OCI-LY1 (cell line): ENCODE measurements at regions not wholly inside any gene's neighbourhood (a gene's known extent, or its start where the extent isn't known, plus 50 kb on each side); places are given as distances from the start of the nearest gene placed in this dataset.

ENCODE experiments used
- H2AFZ ChIP-seq: fragments of 200-600 bp; sonication (generic), shearing (Covaris generic); 2 replicates; pipeline ENCODE4 v1.6.0; 2014; ENCODE audit warnings: antibody characterized with exemption, mild to moderate bottlenecking, low read length
- H3F3A ChIP-seq: fragments of 200-600 bp; sonication (generic), shearing (Covaris generic); 2 replicates; pipeline ENCODE4 v1.6.0; 2014; ENCODE audit warnings: mild to moderate bottlenecking, antibody characterized with exemption, low read length, moderate library complexity; ENCODE audit not compliant: insufficient read depth
- H3K27ac ChIP-seq: fragments of 200-600 bp; sonication (generic); 2 replicates; pipeline ENCODE4 v1.5.1; 2014; ENCODE audit warnings: low read length, mixed run types, mild to moderate bottlenecking, low read depth; ENCODE audit not compliant: poor library complexity, severe bottlenecking
- H3K27me3 ChIP-seq: fragments of 200-600 bp; sonication (generic); 2 replicates; pipeline ENCODE4 v1.6.0; 2014; ENCODE audit warnings: antibody characterized with exemption, mild to moderate bottlenecking, low read length, moderate library complexity; ENCODE audit not compliant: insufficient read depth
- H3K36me3 ChIP-seq: fragments of 200-600 bp; sonication (generic); 2 replicates; pipeline ENCODE4 v1.6.1; 2014; ENCODE audit warnings: mild to moderate bottlenecking, antibody characterized with exemption, low read length, moderate library complexity, mixed read lengths; ENCODE audit not compliant: insufficient read depth
- H3K4me1 ChIP-seq: fragments of 200-600 bp; sonication (generic); 2 replicates; pipeline ENCODE4 v1.5.1; 2014; ENCODE audit warnings: mild to moderate bottlenecking, low read length, moderate library complexity; ENCODE audit not compliant: insufficient read depth, severe bottlenecking
- H3K4me2 ChIP-seq: fragments of 200-600 bp; sonication (generic), shearing (Covaris generic); 2 replicates; pipeline ENCODE4 v1.6.1; 2014; ENCODE audit warnings: low read length
- H3K4me3 ChIP-seq: fragments of 200-600 bp; sonication (generic); 2 replicates; pipeline ENCODE4 v1.5.1; 2014; ENCODE audit warnings: low read length, low read depth, mild to moderate bottlenecking, mixed read lengths; ENCODE audit not compliant: poor library complexity, severe bottlenecking
- H3K79me2 ChIP-seq: fragments of 200-600 bp; shearing (Covaris generic); 2 replicates; pipeline ENCODE4 v1.6.1; 2016; ENCODE audit warnings: mixed run types, low read length, mixed read lengths; ENCODE audit not compliant: insufficient read depth
- H3K9ac ChIP-seq: fragments of 200-600 bp; sonication (generic), shearing (Covaris generic); 2 replicates; pipeline ENCODE4 v1.6.1; 2014; ENCODE audit warnings: mild to moderate bottlenecking, low read length, mixed read lengths
- H3K9me2 ChIP-seq: fragments of 200-600 bp; sonication (generic), shearing (Covaris generic); 2 replicates; pipeline ENCODE4 v1.6.1; 2014; ENCODE audit warnings: low read depth, mild to moderate bottlenecking, low read length, mixed read lengths
- H3K9me3 ChIP-seq: fragments of 200-600 bp; shearing (Covaris generic); 2 replicates; pipeline ENCODE4 v1.6.1; 2014; ENCODE audit warnings: low read length, mixed read lengths
- H4K20me1 ChIP-seq: fragments of 200-600 bp; sonication (generic), shearing (Covaris generic); 2 replicates; pipeline ENCODE4 v1.6.0; 2016; ENCODE audit warnings: mild to moderate bottlenecking, low read length; ENCODE audit not compliant: insufficient read depth
- EZH2 ChIP-seq: fragments of 200-600 bp; sonication (generic), shearing (Covaris generic); IDR thresholded peaks from 2 replicates; pipeline ENCODE4 v1.8.0; 2017; ENCODE audit warnings: borderline replicate concordance, mixed run types, mild to moderate bottlenecking, antibody characterized with exemption, low read length, moderate library complexity, mixed read lengths
- TF ChIP-seq, protein P1 (sequence below): fragments of 200-600 bp; sonication (generic), shearing (Covaris generic); IDR thresholded peaks from 2 replicates; pipeline ENCODE4 v1.5.1; 2017; ENCODE audit warnings: mild to moderate bottlenecking, antibody characterized with exemption, low read length, moderate library complexity, mixed read lengths

DNA sequence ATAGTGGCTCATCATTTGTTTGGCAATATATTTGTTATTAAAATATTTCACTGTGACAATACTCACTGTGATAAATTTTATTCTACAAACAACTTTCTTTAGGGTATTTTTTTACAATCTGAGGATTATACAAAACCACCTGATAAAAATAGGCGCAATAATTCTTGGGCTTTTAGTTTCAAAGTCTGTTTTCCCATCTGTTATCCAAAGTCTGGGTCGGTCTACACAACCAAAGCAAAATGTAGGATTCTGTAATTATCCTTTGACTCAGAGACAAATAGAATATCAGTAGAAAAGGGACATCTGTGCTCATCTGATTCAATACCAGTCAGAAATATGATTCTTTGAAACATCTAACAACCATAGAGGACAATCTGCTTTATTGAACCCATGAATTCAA is 271.8 kb upstream of the AMIGO2 start:
- Histone ChIP-seq H3K9ac (no peak overlapping the region), H3K9me2 (no peaks in the 10 kb centered on the region), H3K4me2 (no peak overlapping the region), H3F3A (no peaks in the 10 kb centered on the region), H2AFZ (no peak overlapping the region), H3K36me3 (no peaks in the 10 kb centered on the region), H3K4me1 (peaks cover 27% of the 10 kb centered on the region), H4K20me1 (no peaks in the 10 kb centered on the region), H3K4me3 (no peak overlapping the region), H3K79me2 (no peaks in the 10 kb centered on the region), H3K27me3 (no peaks in the 10 kb centered on the region), H3K9me3 (0 out of 2 replicates have a peak, but pooled peaks cover 4% of the 10 kb centered on the region), H3K27ac (no peak overlapping the region)
- no peak for TF ChIP-seq EZH2
- TF ChIP-seq, protein P1, sequence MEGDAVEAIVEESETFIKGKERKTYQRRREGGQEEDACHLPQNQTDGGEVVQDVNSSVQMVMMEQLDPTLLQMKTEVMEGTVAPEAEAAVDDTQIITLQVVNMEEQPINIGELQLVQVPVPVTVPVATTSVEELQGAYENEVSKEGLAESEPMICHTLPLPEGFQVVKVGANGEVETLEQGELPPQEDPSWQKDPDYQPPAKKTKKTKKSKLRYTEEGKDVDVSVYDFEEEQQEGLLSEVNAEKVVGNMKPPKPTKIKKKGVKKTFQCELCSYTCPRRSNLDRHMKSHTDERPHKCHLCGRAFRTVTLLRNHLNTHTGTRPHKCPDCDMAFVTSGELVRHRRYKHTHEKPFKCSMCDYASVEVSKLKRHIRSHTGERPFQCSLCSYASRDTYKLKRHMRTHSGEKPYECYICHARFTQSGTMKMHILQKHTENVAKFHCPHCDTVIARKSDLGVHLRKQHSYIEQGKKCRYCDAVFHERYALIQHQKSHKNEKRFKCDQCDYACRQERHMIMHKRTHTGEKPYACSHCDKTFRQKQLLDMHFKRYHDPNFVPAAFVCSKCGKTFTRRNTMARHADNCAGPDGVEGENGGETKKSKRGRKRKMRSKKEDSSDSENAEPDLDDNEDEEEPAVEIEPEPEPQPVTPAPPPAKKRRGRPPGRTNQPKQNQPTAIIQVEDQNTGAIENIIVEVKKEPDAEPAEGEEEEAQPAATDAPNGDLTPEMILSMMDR: no peak

DNA sequence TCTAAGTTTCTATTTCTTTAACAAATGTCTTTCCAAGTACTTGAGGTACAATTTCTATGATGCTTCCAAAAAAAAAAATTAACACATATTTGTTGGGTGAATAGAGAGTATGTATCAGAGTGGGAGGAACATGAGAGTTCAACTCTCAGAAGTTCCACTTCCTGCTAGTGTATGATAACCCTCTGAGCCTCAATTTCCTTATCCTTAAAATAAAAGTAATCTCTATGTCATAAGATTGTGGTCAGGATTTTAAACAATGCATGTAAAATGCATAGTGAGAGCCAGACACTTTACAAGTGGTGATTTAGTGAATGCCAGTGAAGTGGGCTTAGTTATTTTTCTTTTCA is 270.3 kb upstream of the AMIGO2 start:
- no peak for TF ChIP-seq EZH2
- TF ChIP-seq, protein P1: no peak
- Histone ChIP-seq H4K20me1 (no peaks in the 10 kb centered on the region), H2AFZ (0 out of 2 replicates have a peak overlapping the region, but pooled peaks have one; percentile 30)

GRCh38 chr12:47349137-47350061 is 269.6 kb upstream of the AMIGO2 start:
- Histone ChIP-seq H3K36me3 (no peaks in the 10 kb centered on the region), H3K79me2 (no peaks in the 10 kb centered on the region), H3K4me2 (no peak overlapping the region), H3K4me3 (no peak overlapping the region), H3K9me3 (0 out of 2 replicates have a peak, but pooled peaks cover 2% of the 10 kb centered on the region), H2AFZ (peak overlapping the region; percentile 90; the same call in 1 of the 2 replicates), H3K4me1 (peaks cover 13% of the 10 kb centered on the region), H3K27me3 (no peaks in the 10 kb centered on the region), H3K27ac (peak overlapping the region; percentile 0), H3K9ac (no peak overlapping the region), H3F3A (no peaks in the 10 kb centered on the region), H3K9me2 (no peaks in the 10 kb centered on the region), H4K20me1 (no peaks in the 10 kb centered on the region)
- TF ChIP-seq EZH2: no peak
- TF ChIP-seq, protein P1: no peak

More for the DNA sequence above, 270.3 kb upstream of the AMIGO2 start:
- no peaks in the 10 kb centered on the region for H3K79me2 ChIP-seq
- H3K4me2 ChIP-seq: no peak overlapping the region
- peak overlapping the region; percentile 0 for H3K27ac ChIP-seq
- H3K9me3 ChIP-seq: 0 out of 2 replicates have a peak, but pooled peaks cover 2% of the 10 kb centered on the region
- H3K4me3 ChIP-seq: no peak overlapping the region
- H3F3A ChIP-seq: no peaks in the 10 kb centered on the region
- H3K4me1 ChIP-seq: peaks cover 13% of the 10 kb centered on the region
- no peaks in the 10 kb centered on the region for H3K9me2 ChIP-seq
- no peak overlapping the region for H3K9ac ChIP-seq
- no peaks in the 10 kb centered on the region for H3K27me3 ChIP-seq
- H3K36me3 ChIP-seq: no peaks in the 10 kb centered on the region
